A549 (cell line): ENCODE measurements at regions not wholly inside any gene's neighbourhood (a gene's known extent, or its start where the extent isn't known, plus 50 kb on each side); places are given as distances from the start of the nearest gene placed in this dataset.

Experiments used
- ATAC-seq, 2 experiments: fragments of 200-7000 bp in 1 of 2; fragments of >200 bp in 1 of 2; cut with Nextera tagmentation in 1 of 2; cut with Tn5 transposase in 1 of 2; 3 replicates each; pipeline versions ENCODE4 v1.8.0 to v1.9.1; 2018 to 2020; ENCODE audit warnings: mild to moderate bottlenecking in 1 of 2, moderate library complexity in 1 of 2
- CTCF ChIA-PET: fragments of 300-600 bp; sonication (Branson Sonifier 250); formaldehyde crosslinking; extraction: SDS; loops from one replicate; lab custom pipeline; 2021; ENCODE audit warnings: antibody characterized with exemption, inconsistent platforms; lab: Yijun Ruan, JAX
- POLR2A ChIA-PET: fragments of 350-600 bp; formaldehyde crosslinking; extraction: SDS; loops from one replicate; lab custom pipeline; 2021; ENCODE audit warnings: antibody characterized with exemption, inconsistent platforms; lab: Yijun Ruan, JAX
- DNase-seq, 2 experiments: peaks; one replicate each; pipeline versions ENCODE4 v3.0.0 to v3.0.0-alpha.2; 2011 to 2016; ENCODE audit warnings: low read depth in 1 of 2, low spot score in 1 of 2
- FAIRE-seq: peaks from 2 replicates; lab custom pipeline; 2011; peaks lifted over from hg19 to GRCh38; lab: Jason Lieb, UNC
- H3K27ac ChIP-seq, 2 experiments: fragments of >200 bp; sonication (Bioruptor Twin); formaldehyde crosslinking; 3 replicates each; pipeline ENCODE4 v1.5.1; 2016 to 2017
- H3K4me1 ChIP-seq: fragments of >200 bp; sonication (Bioruptor Twin); formaldehyde crosslinking; 3 replicates; pipeline ENCODE4 v1.6.1; 2016
- H3K4me2 ChIP-seq: fragments of >200 bp; sonication (Bioruptor Twin); formaldehyde crosslinking; 3 replicates; pipeline ENCODE4 v1.6.1; 2016
- H3K4me3 ChIP-seq: fragments of >200 bp; sonication (Bioruptor Twin); formaldehyde crosslinking; 3 replicates; pipeline ENCODE4 v1.5.1; 2016
- H3K9me3 ChIP-seq: fragments of >200 bp; sonication (Bioruptor Twin); formaldehyde crosslinking; 3 replicates; pipeline ENCODE4 v1.6.1; 2016
- ATOH8 ChIP-seq: fragments of 250-450 bp; sonication (Bioruptor Pico); IDR thresholded peaks from 2 replicates; pipeline ENCODE4 v1.5.0; 2020; ENCODE audit warnings: low read depth, mild to moderate bottlenecking, moderate library complexity
- BCL3 ChIP-seq: fragments of >200 bp; sonication (Bioruptor Twin); formaldehyde crosslinking; IDR thresholded peaks from 3 replicates; pipeline ENCODE4 v1.6.1; 2016
- BHLHE40 ChIP-seq: IDR thresholded peaks from 2 replicates; pipeline ENCODE4 v1.6.1; 2012; ENCODE audit warnings: low read depth, low read length, inconsistent platforms
- CBX2 ChIP-seq: fragments of 200-600 bp; sonication (generic); IDR thresholded peaks from 2 replicates; pipeline ENCODE4 v1.6.1; 2016; ENCODE audit warnings: low read depth, mild to moderate bottlenecking, borderline replicate concordance
- CTCF ChIP-seq: fragments of >200 bp; sonication (Bioruptor Twin); formaldehyde crosslinking; IDR thresholded peaks from 3 replicates; pipeline ENCODE4 v1.5.1; 2016
- E2F6 ChIP-seq: IDR thresholded peaks from 2 replicates; pipeline ENCODE4 v1.6.1; 2012; ENCODE audit warnings: low read depth, borderline replicate concordance
- FOXS1 ChIP-seq: fragments of 250-450 bp; sonication (Bioruptor Pico); IDR thresholded peaks from 2 replicates; pipeline ENCODE4 v1.5.0; 2020; ENCODE audit warnings: mild to moderate bottlenecking, moderate library complexity
- HDAC2 ChIP-seq: fragments of 200-600 bp; sonication (generic); IDR thresholded peaks from 2 replicates; pipeline ENCODE4 v1.6.1; 2016
- HES2 ChIP-seq: fragments of >200 bp; sonication (Bioruptor Twin); formaldehyde crosslinking; IDR thresholded peaks from 2 replicates; pipeline ENCODE4 v1.6.1; 2016
- HMGXB4 ChIP-seq: fragments of 250-450 bp; sonication (Bioruptor Pico); IDR thresholded peaks from 2 replicates; pipeline ENCODE4 v1.5.0; 2021; ENCODE audit warnings: mild to moderate bottlenecking, moderate library complexity, borderline replicate concordance
- HOXA7 ChIP-seq: fragments of 250-450 bp; sonication (Bioruptor Pico); IDR thresholded peaks from 2 replicates; pipeline ENCODE4 v1.5.0; 2020; ENCODE audit warnings: mild to moderate bottlenecking, moderate library complexity
- HOXB5 ChIP-seq: fragments of 250-450 bp; sonication (Bioruptor Pico); IDR thresholded peaks from 2 replicates; pipeline ENCODE4 v1.5.0; 2020; ENCODE audit warnings: mild to moderate bottlenecking, moderate library complexity
- JUNB ChIP-seq: fragments of >200 bp; sonication (Bioruptor Twin); formaldehyde crosslinking; IDR thresholded peaks from 2 replicates; pipeline ENCODE4 v1.6.1; 2016
- KDM1A ChIP-seq: fragments of 200-600 bp; sonication (generic); IDR thresholded peaks from 2 replicates; pipeline ENCODE4 v1.6.1; 2016; ENCODE audit warnings: low read depth, mild to moderate bottlenecking
- MAFK ChIP-seq: fragments of 450-650 bp; IDR thresholded peaks from 2 replicates; pipeline ENCODE4 v1.6.1; 2014; ENCODE audit not compliant: partially characterized antibody
- NR3C1 ChIP-seq: fragments of >200 bp; sonication (Bioruptor Twin); formaldehyde crosslinking; IDR thresholded peaks from 3 replicates; pipeline ENCODE4 v1.6.1; 2017
- PBX3 ChIP-seq: IDR thresholded peaks from 2 replicates; pipeline ENCODE4 v1.6.1; 2012
- PHF8 ChIP-seq: fragments of 200-600 bp; sonication (generic); IDR thresholded peaks from 2 replicates; pipeline ENCODE4 v1.6.1; 2016; ENCODE audit warnings: low read depth, mild to moderate bottlenecking, antibody characterized with exemption, moderate library complexity, borderline replicate concordance
- RNF2 ChIP-seq: fragments of 200-600 bp; sonication (generic); IDR thresholded peaks from 2 replicates; pipeline ENCODE4 v1.6.1; 2016; ENCODE audit warnings: low read depth, mild to moderate bottlenecking, antibody characterized with exemption, moderate library complexity, borderline replicate concordance
- SMC3 ChIP-seq: fragments of >200 bp; sonication (Bioruptor Twin); formaldehyde crosslinking; IDR thresholded peaks from 3 replicates; pipeline ENCODE4 v1.6.1; 2018; ENCODE audit warnings: inconsistent platforms
- SREBF2 ChIP-seq: fragments of 450-650 bp; IDR thresholded peaks from 2 replicates; pipeline ENCODE4 v1.6.1; 2014; ENCODE audit warnings: mild to moderate bottlenecking, moderate library complexity
- TFCP2L1 ChIP-seq: fragments of 250-450 bp; sonication (Bioruptor Pico); IDR thresholded peaks from 2 replicates; pipeline ENCODE4 v1.5.0; 2021; ENCODE audit warnings: mild to moderate bottlenecking
- ZC3H11A ChIP-seq: fragments of 450-650 bp; IDR thresholded peaks from 2 replicates; pipeline ENCODE4 v1.6.1; 2014; ENCODE audit warnings: antibody characterized with exemption, mild to moderate bottlenecking
- ZFP36 ChIP-seq: fragments of 450-650 bp; IDR thresholded peaks from 2 replicates; pipeline ENCODE4 v1.6.1; 2014; ENCODE audit warnings: borderline replicate concordance; ENCODE audit not compliant: partially characterized antibody
- ZNF302 ChIP-seq: fragments of 250-450 bp; sonication (Bioruptor Pico); IDR thresholded peaks from 2 replicates; pipeline ENCODE4 v1.9.0; 2021; ENCODE audit warnings: inconsistent platforms, mild to moderate bottlenecking, moderate library complexity
- ZSCAN20 ChIP-seq: fragments of 250-450 bp; sonication (Bioruptor Pico); IDR thresholded peaks from 2 replicates; pipeline ENCODE4 v1.8.0; 2022; ENCODE audit warnings: mild to moderate bottlenecking, moderate library complexity
- WGBS: methylation state at CpG from one replicate; pipeline ENCODE4 v1.1.6; 2017; ENCODE audit errors: missing lambda C conversion rate; 5-methylcytosine and 5-hydroxymethylcytosine counted together

GRCh38 chr15:97085731-97086130, 755.2 kb downstream of the NR2F2 start:
- POLR2A ChIA-PET, result no interaction called here
- H3K4me3 ChIP-seq, result no peak overlapping the region
- TF ChIP-seq HDAC2 (no peak), ATOH8 (CRISPR knock-in tag) (no peak), ZFP36 (no peak), FOXS1 (CRISPR knock-in tag) (no peak), JUNB (no peak), BHLHE40 (no peak), ZNF302 (CRISPR knock-in tag) (no peak), HOXA7 (no peak), CBX2 (no peak), HES2 (no peak), PHF8 (no peak), E2F6 (no peak), RNF2 (no peak), ZC3H11A (no peak), BCL3 (no peak)
- TF ChIP-seq, all 56 proteins: peak for 0
- no peak for DNase-seq
- Histone ChIP-seq H3K4me2 (no peak overlapping the region), H3K27ac (no peak overlapping the region), H3K9me3 (no peaks in the 10 kb centered on the region), H3K4me1 (no peaks in the 10 kb centered on the region)
- FAIRE-seq, result no peak
- CTCF ChIA-PET, result interaction anchor here (0.8 to 1.1 kb wide), 3 partner anchors 11 to 18 kb away, joined by 3 to 5 read pairs (median 3); no protein-coding TSS in a partner anchor
- 26% methylated on average over 13 of the region's 13 CpGs for WGBS
- no peak for ATAC-seq

GRCh38 chr15:97087006-97087741, 756.7 kb downstream of the NR2F2 start:
- H3K9me3 ChIP-seq, result no peaks in the 10 kb centered on the region
- H3K4me3 ChIP-seq, result no peak overlapping the region
- FAIRE-seq, result no peak
- no peak for ATAC-seq
- H3K4me2 ChIP-seq, result no peak overlapping the region
- DNase-seq, result no peak
- H3K27ac ChIP-seq, result no peak overlapping the region
- no peaks in the 10 kb centered on the region for H3K4me1 ChIP-seq
- CTCF ChIA-PET, result no interaction called here
- POLR2A ChIA-PET, result interaction anchor here (0.6 kb wide), 1 partner anchor 100 kb away, joined by 3 read pairs; no protein-coding TSS in a partner anchor
- WGBS, result under 1% methylated on average over 3 of the region's 3 CpGs
- TF ChIP-seq NR3C1, result no peak
- TF ChIP-seq ZSCAN20, result no peak
- TF ChIP-seq ZFP36, result no peak
- no peak for TF ChIP-seq MAFK
- no peak for TF ChIP-seq PBX3
- no peak for TF ChIP-seq TFCP2L1 (CRISPR knock-in tag)
- TF ChIP-seq KDM1A, result no peak
- TF ChIP-seq HMGXB4, result no peak
- no peak for TF ChIP-seq CTCF
- TF ChIP-seq BCL3, result no peak
- no peak for TF ChIP-seq SMC3
- TF ChIP-seq SREBF2, result no peak
- TF ChIP-seq CBX2, result no peak
- no peak for TF ChIP-seq HOXB5
- no peak for TF ChIP-seq JUNB
- no peak for TF ChIP-seq RNF2
